H9 (cell line): ENCODE measurements at regions not wholly inside any gene's neighbourhood (a gene's known extent, or its start where the extent isn't known, plus 50 kb on each side); places are given as distances from the start of the nearest gene placed in this dataset.

Experiments used
- DNase-seq: peaks from one replicate; pipeline ENCODE4 v3.0.0-alpha.2; 2017
- H2AFZ ChIP-seq: one replicate; pipeline ENCODE4 v1.6.1; 2013; ENCODE audit warnings: mild to moderate bottlenecking, low read length, control low read depth, moderate library complexity
- H2AK5ac ChIP-seq: 2 replicates; pipeline ENCODE4 v1.6.1; 2013; ENCODE audit warnings: low read length, control low read depth, mixed read lengths; ENCODE audit not compliant: insufficient read length
- H2BK120ac ChIP-seq: one replicate; pipeline ENCODE4 v1.6.1; 2013; ENCODE audit warnings: low read depth, mild to moderate bottlenecking, low read length, control low read depth, inconsistent platforms; ENCODE audit not compliant: poor library complexity, severe bottlenecking
- H2BK12ac ChIP-seq: 2 replicates; pipeline ENCODE4 v1.6.1; 2013; ENCODE audit warnings: low read length, control low read depth, mixed read lengths, low read depth; ENCODE audit not compliant: insufficient read length
- H2BK15ac ChIP-seq: 2 replicates; pipeline ENCODE4 v1.6.1; 2013; ENCODE audit warnings: low read depth, low read length, control low read depth
- H2BK20ac ChIP-seq: one replicate; pipeline ENCODE4 v1.6.1; 2013; ENCODE audit warnings: low read depth, mild to moderate bottlenecking, low read length, control low read depth, inconsistent platforms; ENCODE audit not compliant: poor library complexity, severe bottlenecking
- H2BK5ac ChIP-seq: 2 replicates; pipeline ENCODE4 v1.6.1; 2013; ENCODE audit warnings: low read length, control low read depth, mixed read lengths; ENCODE audit not compliant: insufficient read length
- H3K14ac ChIP-seq: 2 replicates; pipeline ENCODE4 v1.6.1; 2013; ENCODE audit warnings: low read length, control low read depth; ENCODE audit not compliant: insufficient read depth
- H3K18ac ChIP-seq: 2 replicates; pipeline ENCODE4 v1.6.1; 2013; ENCODE audit warnings: low read depth, mild to moderate bottlenecking, mixed read lengths, low read length, control low read depth; ENCODE audit not compliant: insufficient read length
- H3K23ac ChIP-seq: 2 replicates; pipeline ENCODE4 v1.6.1; 2013; ENCODE audit warnings: low read length, control low read depth, mixed read lengths, low read depth; ENCODE audit not compliant: insufficient read length
- H3K23me2 ChIP-seq: 2 replicates; pipeline ENCODE4 v1.6.1; 2013; ENCODE audit warnings: low read depth, mild to moderate bottlenecking, mixed read lengths, low read length, control low read depth; ENCODE audit not compliant: insufficient read length, poor library complexity, severe bottlenecking
- H3K27ac ChIP-seq: 2 replicates; pipeline ENCODE4 v1.5.1; 2013; ENCODE audit warnings: low read length, control low read depth, mixed read lengths, low read depth; ENCODE audit not compliant: insufficient read length
- H3K27me3 ChIP-seq: 2 replicates; pipeline ENCODE4 v1.6.1; 2013; ENCODE audit warnings: low read length, control low read depth, inconsistent platforms; ENCODE audit not compliant: insufficient read depth
- H3K4ac ChIP-seq: 2 replicates; pipeline ENCODE4 v1.6.1; 2013; ENCODE audit warnings: low read depth, mild to moderate bottlenecking, control low read depth, inconsistent platforms, low read length, moderate library complexity
- H3K4me1 ChIP-seq: 2 replicates; pipeline ENCODE4 v1.6.1; 2013; ENCODE audit warnings: low read length, control low read depth, inconsistent platforms; ENCODE audit not compliant: insufficient read depth
- H3K4me2 ChIP-seq: 2 replicates; pipeline ENCODE4 v1.6.1; 2013; ENCODE audit warnings: low read length, control low read depth, mixed read lengths; ENCODE audit not compliant: insufficient read length, insufficient read depth
- H3K56ac ChIP-seq: 2 replicates; pipeline ENCODE4 v1.6.1; 2013; ENCODE audit warnings: low read depth, mild to moderate bottlenecking, mixed read lengths, low read length, control low read depth; ENCODE audit not compliant: insufficient read length
- H3K79me1 ChIP-seq: 2 replicates; pipeline ENCODE4 v1.6.1; 2013; ENCODE audit warnings: low read depth, mild to moderate bottlenecking, moderate library complexity, low read length, control low read depth, inconsistent platforms; ENCODE audit not compliant: insufficient read depth, poor library complexity, severe bottlenecking
- H3K79me2 ChIP-seq: 2 replicates; pipeline ENCODE4 v1.6.1; 2013; ENCODE audit warnings: low read length, control low read depth, inconsistent platforms; ENCODE audit not compliant: insufficient read depth
- H3K9ac ChIP-seq: 2 replicates; pipeline ENCODE4 v1.6.1; 2013; ENCODE audit warnings: low read length, control low read depth, mixed read lengths; ENCODE audit not compliant: insufficient read length; ENCODE audit errors: extremely low read depth
- H3K9me3 ChIP-seq: one replicate; pipeline ENCODE4 v1.6.1; 2013; ENCODE audit warnings: low read depth, low read length, inconsistent platforms; ENCODE audit not compliant: control insufficient read depth
- H3T11ph ChIP-seq: one replicate; pipeline ENCODE4 v1.6.1; 2013; ENCODE audit warnings: mild to moderate bottlenecking, low read length, control low read depth, inconsistent platforms
- H4K20me1 ChIP-seq: one replicate; pipeline ENCODE4 v1.6.1; 2013; ENCODE audit not compliant: control insufficient read depth, insufficient read length, insufficient read depth
- H4K5ac ChIP-seq: 2 replicates; pipeline ENCODE4 v1.6.1; 2013; ENCODE audit warnings: low read depth, mild to moderate bottlenecking, mixed read lengths, low read length, control low read depth; ENCODE audit not compliant: insufficient read length
- H4K8ac ChIP-seq: replicated peaks from 2 replicates; pipeline ENCODE4 v1.6.1; 2013; ENCODE audit warnings: low read length, control low read depth, mixed read lengths, low read depth; ENCODE audit not compliant: insufficient read length
- H4K91ac ChIP-seq: 2 replicates; pipeline ENCODE4 v1.6.1; 2013; ENCODE audit warnings: low read depth, mild to moderate bottlenecking, moderate library complexity, mixed read lengths, low read length, control low read depth; ENCODE audit not compliant: insufficient read length
- H3K27ac Mint-ChIP-seq, 3 experiments: 2 replicates in 2 of 3; 3 replicates in 1 of 3; pipeline ENCODE4 v1.8.0; 2020 to 2021; ENCODE audit warnings: mixed read lengths in 3 of 3, mild to moderate bottlenecking in 1 of 3, moderate library complexity in 1 of 3
- H3K27me3 Mint-ChIP-seq: 2 replicates; pipeline ENCODE4 v1.8.0; 2021; ENCODE audit warnings: low read depth, mild to moderate bottlenecking, moderate library complexity, mixed read lengths
- H3K36me3 Mint-ChIP-seq, 3 experiments: 2 replicates in 2 of 3; 3 replicates in 1 of 3; pipeline ENCODE4 v1.8.0; 2020 to 2021; ENCODE audit warnings: low read depth in 3 of 3, mixed read lengths in 3 of 3; ENCODE audit not compliant: insufficient read depth in 1 of 3
- H3K4me1 Mint-ChIP-seq, 2 experiments: 2 replicates each; pipeline ENCODE4 v1.8.0; 2020; ENCODE audit warnings: mixed read lengths in 2 of 2
- H3K4me3 Mint-ChIP-seq, 2 experiments: 2 replicates in 1 of 2; 3 replicates in 1 of 2; pipeline ENCODE4 v1.8.0; 2020 to 2021; ENCODE audit warnings: mild to moderate bottlenecking in 2 of 2, mixed read lengths in 2 of 2, moderate library complexity in 1 of 2
- H3K9me3 Mint-ChIP-seq, 2 experiments: 2 replicates in 1 of 2; 3 replicates in 1 of 2; pipeline ENCODE4 v1.8.0; 2020; ENCODE audit warnings: mild to moderate bottlenecking in 2 of 2, mixed read lengths in 2 of 2, moderate library complexity in 1 of 2
- WGBS: extraction: QIAGEN DNeasy Blood & Tissue Kit; methylation state at CpG from one replicate; pipeline ENCODE4 v1.1.7; 2013; ENCODE audit warnings: missing lambda C conversion rate, low lambda C conversion rate, mixed read lengths; ENCODE audit not compliant: insufficient read length; ENCODE audit errors: extremely low coverage; 5-methylcytosine and 5-hydroxymethylcytosine counted together
- TF ChIP-seq, protein P1 (sequence below): fragments of 200-600 bp; sonication (generic); conservative IDR thresholded peaks from 3 replicates; pipeline ENCODE4 v1.8.0; 2021; ENCODE audit warnings: antibody characterized with exemption, mild to moderate bottlenecking

DNA sequence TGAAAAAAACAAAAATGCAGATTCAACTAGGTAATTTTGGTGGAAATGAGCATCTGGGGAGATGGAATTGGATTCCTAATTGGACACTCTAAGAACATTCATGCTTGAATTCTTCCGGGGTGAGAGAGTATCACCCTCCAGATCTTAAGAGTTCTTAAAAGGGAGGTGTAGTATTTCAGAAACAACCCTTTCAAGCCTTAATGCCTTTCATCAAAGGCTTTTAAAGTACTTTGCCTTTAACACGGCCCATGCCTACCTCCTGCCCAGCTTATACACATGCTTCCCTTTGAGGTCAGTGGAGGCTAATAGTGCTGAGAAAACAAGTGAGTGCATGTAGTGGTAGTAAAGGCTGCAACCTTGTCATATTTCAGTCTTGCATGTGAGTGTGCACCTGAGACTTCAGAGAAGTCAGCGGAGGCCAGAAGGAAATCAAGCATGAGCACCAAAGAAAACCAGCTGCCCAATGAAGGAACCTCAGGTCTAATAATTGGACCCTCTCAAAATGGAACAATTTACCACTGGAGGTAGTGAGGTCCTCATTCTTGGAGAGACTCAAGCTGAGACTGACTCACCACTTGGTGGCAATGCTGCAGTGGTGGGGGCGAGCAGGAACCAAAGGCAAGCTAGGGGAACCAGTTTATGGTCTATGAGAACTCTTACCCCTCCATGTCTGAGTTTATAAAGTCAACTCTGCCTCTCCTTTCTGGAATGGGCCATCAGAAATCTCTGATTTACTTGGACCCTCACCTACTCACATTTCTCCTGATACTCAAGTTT, 98.4 kb upstream of the GDNF start:
- H3K23me2 ChIP-seq, result no peaks in the 10 kb centered on the region
- H3K23ac ChIP-seq, result no peak overlapping the region
- no peaks in the 10 kb centered on the region for H3K79me2 ChIP-seq
- H2AFZ ChIP-seq, result no peak overlapping the region
- no peaks in the 10 kb centered on the region for H3K4me1 ChIP-seq
- no peak overlapping the region for H3K56ac ChIP-seq
- DNase-seq, result no peak
- no peaks in the 10 kb centered on the region for H3K9me3 ChIP-seq
- H2AK5ac ChIP-seq, result no peak overlapping the region
- no peak overlapping the region for H3K4ac ChIP-seq
- no peaks in the 10 kb centered on the region for H3K79me1 ChIP-seq
- H2BK120ac ChIP-seq, result no peak overlapping the region
- no peak overlapping the region for H2BK5ac ChIP-seq
- TF ChIP-seq, protein P1, sequence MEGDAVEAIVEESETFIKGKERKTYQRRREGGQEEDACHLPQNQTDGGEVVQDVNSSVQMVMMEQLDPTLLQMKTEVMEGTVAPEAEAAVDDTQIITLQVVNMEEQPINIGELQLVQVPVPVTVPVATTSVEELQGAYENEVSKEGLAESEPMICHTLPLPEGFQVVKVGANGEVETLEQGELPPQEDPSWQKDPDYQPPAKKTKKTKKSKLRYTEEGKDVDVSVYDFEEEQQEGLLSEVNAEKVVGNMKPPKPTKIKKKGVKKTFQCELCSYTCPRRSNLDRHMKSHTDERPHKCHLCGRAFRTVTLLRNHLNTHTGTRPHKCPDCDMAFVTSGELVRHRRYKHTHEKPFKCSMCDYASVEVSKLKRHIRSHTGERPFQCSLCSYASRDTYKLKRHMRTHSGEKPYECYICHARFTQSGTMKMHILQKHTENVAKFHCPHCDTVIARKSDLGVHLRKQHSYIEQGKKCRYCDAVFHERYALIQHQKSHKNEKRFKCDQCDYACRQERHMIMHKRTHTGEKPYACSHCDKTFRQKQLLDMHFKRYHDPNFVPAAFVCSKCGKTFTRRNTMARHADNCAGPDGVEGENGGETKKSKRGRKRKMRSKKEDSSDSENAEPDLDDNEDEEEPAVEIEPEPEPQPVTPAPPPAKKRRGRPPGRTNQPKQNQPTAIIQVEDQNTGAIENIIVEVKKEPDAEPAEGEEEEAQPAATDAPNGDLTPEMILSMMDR, result no peak
- H4K8ac ChIP-seq, result no peak overlapping the region
- H3T11ph ChIP-seq, result no peak overlapping the region
- Mint-ChIP-seq H3K36me3 (no peaks in the 10 kb centered on the region), H3K27ac (no peak overlapping the region), H3K9me3 (no peaks in the 10 kb centered on the region; a peak in 2 of 5 replicates), H3K27me3 (peaks cover under 1% of the 10 kb centered on the region), H3K4me3 (no peak overlapping the region), H3K4me1 (no peaks in the 10 kb centered on the region)
- H4K5ac ChIP-seq, result no peak overlapping the region
- H4K20me1 ChIP-seq, result no peaks in the 10 kb centered on the region
- no peak overlapping the region for H3K14ac ChIP-seq
- no peak overlapping the region for H2BK20ac ChIP-seq
- no peak overlapping the region for H3K4me2 ChIP-seq
- no CpG with 5 or more reads among the region's 4 CpGs for WGBS
- H2BK15ac ChIP-seq, result no peak overlapping the region
- no peaks in the 10 kb centered on the region; the same call in 1 of the 2 replicates for H3K27me3 ChIP-seq
- no peak overlapping the region for H4K91ac ChIP-seq
- H2BK12ac ChIP-seq, result no peak overlapping the region
- H3K9ac ChIP-seq, result no peak overlapping the region
- H3K27ac ChIP-seq, result no peak overlapping the region
- no peak overlapping the region for H3K18ac ChIP-seq
